Endothelial cell of umbilical vein (primary cell): ENCODE measurements at regions not wholly inside any gene's neighbourhood (a gene's known extent, or its start where the extent isn't known, plus 50 kb on each side); places are given as distances from the start of the nearest gene placed in this dataset.

Source experiments
- BruUV-seq: library from RNA; stranded (reverse); fragments of 400-500 nt; replicated peaks from 2 replicates; lab custom pipeline; 2021; lab: Mats Ljungman, UMichigan
- CTCF ChIA-PET: fragments of 300-600, 350-600 bp; sonication (Branson Sonifier 250); formaldehyde crosslinking; loops from one replicate; lab custom pipeline; 2021; ENCODE audit warnings: antibody characterized with exemption, inconsistent platforms; lab: Charles Lee
- POLR2A ChIA-PET: fragments of 300-600, 350-600 bp; sonication (Branson Sonifier 250); formaldehyde crosslinking; loops from one replicate; lab custom pipeline; 2021; ENCODE audit warnings: antibody characterized with exemption, inconsistent platforms; lab: Charles Lee
- DNase-seq: peaks from one replicate; pipeline ENCODE4 v3.0.0-alpha.2; 2011; ENCODE audit warnings: low read depth, low spot score
- FAIRE-seq: peaks from 2 replicates; lab custom pipeline; 2011; peaks lifted over from hg19 to GRCh38; lab: Jason Lieb, UNC
- H2AFZ ChIP-seq: 2 replicates; pipeline ENCODE4 v1.6.0; 2012; ENCODE audit warnings: low read depth, low read length, control low read depth, inconsistent platforms
- H3K27ac ChIP-seq: 2 replicates; pipeline ENCODE4 v1.5.1; 2011; ENCODE audit warnings: low read depth, mild to moderate bottlenecking, control low read depth, low read length, moderate library complexity; ENCODE audit not compliant: insufficient read depth
- H3K27me3 ChIP-seq, 2 experiments: 2 replicates each; pipeline versions ENCODE4 v1.6.0 to v1.6.1; 2011; ENCODE audit warnings: low read length in 2 of 2, mixed read lengths in 1 of 2; ENCODE audit not compliant: control insufficient read depth in 2 of 2, insufficient read depth in 2 of 2
- H3K36me3 ChIP-seq, 2 experiments: 2 replicates in 1 of 2; 3 replicates in 1 of 2; pipeline ENCODE4 v1.5.1; 2011; ENCODE audit warnings: low read length in 2 of 2, mild to moderate bottlenecking in 1 of 2, moderate library complexity in 1 of 2; ENCODE audit not compliant: control insufficient read depth in 2 of 2, insufficient read depth in 2 of 2; ENCODE audit errors: extremely low read depth in 1 of 2
- H3K4me1 ChIP-seq: 3 replicates; pipeline ENCODE4 v1.5.1; 2011; ENCODE audit warnings: mild to moderate bottlenecking, low read length; ENCODE audit not compliant: control insufficient read depth, insufficient read depth; ENCODE audit errors: extremely low read depth
- H3K4me2 ChIP-seq: 2 replicates; pipeline ENCODE4 v1.6.1; 2011; ENCODE audit warnings: low read length, control low read depth, mixed read lengths; ENCODE audit not compliant: insufficient read depth
- H3K4me3 ChIP-seq, 3 experiments: fragments of 200-600 bp in 1 of 3; sonication (generic), shearing (Covaris generic) in 1 of 3; replicated peaks in 1 of 3; 2 replicates each; pipeline ENCODE4 v1.5.1; 2011 to 2016; ENCODE audit warnings: control low read depth in 3 of 3, low read length in 3 of 3, mild to moderate bottlenecking in 2 of 3, inconsistent platforms in 1 of 3, low read depth in 1 of 3, moderate library complexity in 1 of 3; ENCODE audit not compliant: insufficient read depth in 1 of 3
- H3K79me2 ChIP-seq: 2 replicates; pipeline ENCODE4 v1.6.0; 2012; ENCODE audit warnings: low read length, inconsistent platforms; ENCODE audit not compliant: control insufficient read depth, insufficient read depth
- H3K9ac ChIP-seq: replicated peaks from 2 replicates; pipeline ENCODE3; 2011; ENCODE audit warnings: low read length, control low read depth; ENCODE audit not compliant: insufficient read depth; ENCODE audit errors: extremely low read depth
- H3K9me1 ChIP-seq: replicated peaks from 3 replicates; pipeline ENCODE4 v1.6.0; 2011; ENCODE audit warnings: mild to moderate bottlenecking, low read length; ENCODE audit not compliant: control insufficient read depth, insufficient read depth; ENCODE audit errors: extremely low read depth
- H3K9me3 ChIP-seq: replicated peaks from 2 replicates; pipeline ENCODE4 v1.5.1; 2012; ENCODE audit warnings: low read length, inconsistent platforms; ENCODE audit not compliant: control insufficient read depth, insufficient read depth
- H4K20me1 ChIP-seq: replicated peaks from 2 replicates; pipeline ENCODE3; 2011; ENCODE audit warnings: mild to moderate bottlenecking, low read length; ENCODE audit not compliant: control insufficient read depth, insufficient read depth; ENCODE audit errors: extremely low read depth
- EZH2 ChIP-seq: IDR thresholded peaks from 2 replicates; pipeline ENCODE4 v1.6.1; 2012; ENCODE audit warnings: borderline replicate concordance, low read depth, mild to moderate bottlenecking, moderate library complexity, low read length, inconsistent platforms; ENCODE audit not compliant: severe bottlenecking
- JUN ChIP-seq: IDR thresholded peaks from 2 replicates; pipeline ENCODE4 v1.6.1; 2011; ENCODE audit warnings: borderline replicate concordance, low read depth; ENCODE audit not compliant: insufficient read length, insufficient read depth
- MAX ChIP-seq: IDR thresholded peaks from 2 replicates; pipeline ENCODE4 v1.6.1; 2011; ENCODE audit not compliant: insufficient read depth, insufficient read length
- POLR2AphosphoS5 ChIP-seq: IDR thresholded peaks from 2 replicates; pipeline ENCODE4 v1.6.1; 2012; ENCODE audit warnings: low read depth, mild to moderate bottlenecking, control low read depth, low read length, moderate library complexity; ENCODE audit not compliant: insufficient read depth
- dilution Hi-C: fragments of 300-500 bp; cut with MboI; formaldehyde crosslinking; loops from one replicate; pipeline ENCODE4 v1.15.0; 2019; ENCODE audit warnings: low sequenced_read_pairs; ENCODE audit not compliant: extremely low pct_ligation_motif_present
- intact Hi-C: fragments of 100-400 bp; cut with micrococcal nuclease; formaldehyde crosslinking; loops from one replicate; pipeline ENCODE4 v1.10.0; 2022
- TF ChIP-seq, protein P1 (sequence below), 2 donors: IDR thresholded peaks; 1 replicate in 1 of 2; 2 replicates in 1 of 2; pipeline ENCODE4 v1.5.1; 2011; ENCODE audit warnings: low read length in 2 of 2, mild to moderate bottlenecking in 2 of 2, moderate library complexity in 2 of 2, control low read depth in 1 of 2, inconsistent platforms in 1 of 2, low read depth in 1 of 2; ENCODE audit not compliant: insufficient read depth in 1 of 2; ENCODE audit errors: extremely low read depth in 1 of 2

DNA sequence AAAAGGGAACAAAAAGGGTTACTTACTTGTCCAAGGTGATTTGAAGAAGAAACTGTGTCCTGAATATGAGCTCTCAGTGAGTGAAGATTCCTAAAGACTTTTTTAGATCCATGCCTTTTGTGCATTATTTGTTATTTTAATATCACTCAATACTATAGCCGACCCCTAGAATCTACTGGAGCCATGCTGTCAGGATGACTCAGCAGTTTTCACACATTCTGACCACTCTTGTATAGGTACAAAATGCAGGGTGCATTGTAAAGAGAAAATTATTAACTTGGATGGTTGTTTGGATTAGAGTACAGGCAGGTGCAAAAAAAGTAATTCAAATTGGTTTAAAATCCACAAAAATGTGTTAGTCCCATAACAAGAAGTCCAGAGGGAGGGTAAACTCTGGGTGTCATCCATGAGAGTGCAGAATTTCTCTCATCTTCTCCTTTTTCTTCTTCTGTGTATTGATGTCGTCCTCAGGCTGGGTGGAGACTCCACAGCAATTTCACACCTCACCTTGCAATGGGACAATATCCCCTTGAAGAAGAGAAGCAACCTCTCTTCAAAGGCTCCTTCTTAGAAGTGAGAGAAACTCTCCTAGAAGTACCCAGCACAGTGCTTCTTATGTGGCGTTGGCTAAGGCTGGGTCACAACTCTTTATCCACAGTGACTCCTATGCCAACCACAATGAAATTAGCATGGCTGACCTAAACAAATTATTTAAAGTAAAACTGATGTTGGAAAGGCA lies 75.6 kb downstream of the AKR1C4 start:
- no peaks in the 10 kb centered on the region for H3K79me2 ChIP-seq
- no peaks in the 10 kb centered on the region for H4K20me1 ChIP-seq
- no peak overlapping the region for H2AFZ ChIP-seq
- H3K9me3 ChIP-seq: no peaks in the 10 kb centered on the region
- ChIA-PET CTCF (interaction anchor here (0.7 to 1.4 kb wide), 2 partner anchors 11 to 38 kb away, joined by 3 read pairs; no protein-coding TSS in a partner anchor), POLR2A (no interaction called here)
- H3K4me1 ChIP-seq: no peaks in the 10 kb centered on the region
- no peak for DNase-seq
- no peak overlapping the region for H3K4me3 ChIP-seq
- no peak overlapping the region for H3K4me2 ChIP-seq
- no peaks in the 10 kb centered on the region for H3K27me3 ChIP-seq
- intact Hi-C loops: no loop called here
- no peaks in the 10 kb centered on the region for H3K36me3 ChIP-seq
- no peaks in the 10 kb centered on the region for H3K9me1 ChIP-seq
- TF ChIP-seq, protein P1, sequence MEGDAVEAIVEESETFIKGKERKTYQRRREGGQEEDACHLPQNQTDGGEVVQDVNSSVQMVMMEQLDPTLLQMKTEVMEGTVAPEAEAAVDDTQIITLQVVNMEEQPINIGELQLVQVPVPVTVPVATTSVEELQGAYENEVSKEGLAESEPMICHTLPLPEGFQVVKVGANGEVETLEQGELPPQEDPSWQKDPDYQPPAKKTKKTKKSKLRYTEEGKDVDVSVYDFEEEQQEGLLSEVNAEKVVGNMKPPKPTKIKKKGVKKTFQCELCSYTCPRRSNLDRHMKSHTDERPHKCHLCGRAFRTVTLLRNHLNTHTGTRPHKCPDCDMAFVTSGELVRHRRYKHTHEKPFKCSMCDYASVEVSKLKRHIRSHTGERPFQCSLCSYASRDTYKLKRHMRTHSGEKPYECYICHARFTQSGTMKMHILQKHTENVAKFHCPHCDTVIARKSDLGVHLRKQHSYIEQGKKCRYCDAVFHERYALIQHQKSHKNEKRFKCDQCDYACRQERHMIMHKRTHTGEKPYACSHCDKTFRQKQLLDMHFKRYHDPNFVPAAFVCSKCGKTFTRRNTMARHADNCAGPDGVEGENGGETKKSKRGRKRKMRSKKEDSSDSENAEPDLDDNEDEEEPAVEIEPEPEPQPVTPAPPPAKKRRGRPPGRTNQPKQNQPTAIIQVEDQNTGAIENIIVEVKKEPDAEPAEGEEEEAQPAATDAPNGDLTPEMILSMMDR (IDR thresholded peaks at IDR 0.05; ENCODE audit: extremely low read depth in 1 of 2, insufficient read depth in 1 of 2, low read depth in 1 of 2, low read length in 2 of 2): no peak
- TF ChIP-seq EZH2: no peak
- no peak for TF ChIP-seq MAX
- TF ChIP-seq JUN: no peak
- no peak for TF ChIP-seq POLR2AphosphoS5
- H3K9ac ChIP-seq: no peak overlapping the region
- no TSS peak for BruUV-seq
- dilution Hi-C loops: no loop called here
- no peak overlapping the region for H3K27ac ChIP-seq
- no peak for FAIRE-seq
